DND-41 (cell line): ENCODE measurements at regions not wholly inside any gene's neighbourhood (a gene's known extent, or its start where the extent isn't known, plus 50 kb on each side); places are given as distances from the start of the nearest gene placed in this dataset.
A peak's percentile ranks its signal among the peaks of the same experiment; 100 is the strongest.
"Not testable (repeated sequence)": the region's sequence is repeated elsewhere in the genome, so short reads cannot be mapped to it uniquely, and the experiment has no call there.

Source experiments
- ATAC-seq: fragments of 200-7000 bp; cut with Tn5 transposase; 3 replicates; pipeline ENCODE4 v1.9.1; 2021; ENCODE audit warnings: low read depth; ENCODE audit not compliant: insufficient read depth
- DNase-seq: peaks from one replicate; pipeline ENCODE4 v3.0.0-alpha.2; 2020
- H2AFZ ChIP-seq: 2 replicates; pipeline ENCODE4 v1.6.0; 2012; ENCODE audit warnings: low read depth, low read length
- H3K27ac ChIP-seq: 2 replicates; pipeline ENCODE4 v1.5.1; 2012; ENCODE audit warnings: low read length, inconsistent platforms
- H3K27me3 ChIP-seq: fragments of 200-600 bp; sonication (generic); 2 replicates; pipeline ENCODE4 v1.6.0; 2012; ENCODE audit warnings: low read length, mild to moderate bottlenecking, inconsistent platforms; ENCODE audit not compliant: insufficient read depth, poor library complexity
- H3K36me3 ChIP-seq: 2 replicates; pipeline ENCODE4 v1.5.1; 2012; ENCODE audit warnings: low read length, inconsistent platforms; ENCODE audit not compliant: insufficient read depth
- H3K4me1 ChIP-seq: 2 replicates; pipeline ENCODE4 v1.5.1; 2012; ENCODE audit warnings: mild to moderate bottlenecking, low read length; ENCODE audit not compliant: insufficient read depth
- H3K4me2 ChIP-seq: 2 replicates; pipeline ENCODE4 v1.6.0; 2012; ENCODE audit warnings: mild to moderate bottlenecking, moderate library complexity, low read length, inconsistent platforms; ENCODE audit not compliant: insufficient read depth
- H3K4me3 ChIP-seq, 2 experiments: fragments of 200-600 bp in 1 of 2; shearing (Covaris generic) in 1 of 2; 2 replicates each; pipeline ENCODE4 v1.5.1; 2012 to 2016; ENCODE audit warnings: inconsistent platforms in 2 of 2, low read length in 2 of 2, mild to moderate bottlenecking in 2 of 2, low read depth in 1 of 2, moderate library complexity in 1 of 2
- H3K79me2 ChIP-seq: 2 replicates; pipeline ENCODE4 v1.6.0; 2012; ENCODE audit warnings: low read length, inconsistent platforms; ENCODE audit not compliant: insufficient read depth
- H3K9ac ChIP-seq: 2 replicates; pipeline ENCODE4 v1.6.0; 2012; ENCODE audit warnings: low read depth, mild to moderate bottlenecking, inconsistent platforms, low read length, moderate library complexity
- H3K9me3 ChIP-seq: 2 replicates; pipeline ENCODE4 v1.5.1; 2012; ENCODE audit warnings: low read length, moderate library complexity, mild to moderate bottlenecking, inconsistent platforms; ENCODE audit not compliant: insufficient read depth, severe bottlenecking
- H4K20me1 ChIP-seq: 2 replicates; pipeline ENCODE4 v1.6.0; 2012; ENCODE audit warnings: low read length; ENCODE audit not compliant: insufficient read depth

GRCh38 chr2:132289138-132289537 is 127.4 kb upstream of the ANKRD30BL start:
- H3K4me3 ChIP-seq, H3K36me3 ChIP-seq, H3K9ac ChIP-seq, H3K27me3 ChIP-seq, H3K9me3 ChIP-seq, H3K4me1 ChIP-seq, H3K4me2 ChIP-seq, H3K27ac ChIP-seq, H3K79me2 ChIP-seq, H2AFZ ChIP-seq, H4K20me1 ChIP-seq: not testable (repeated sequence)
- ATAC-seq: peak; percentile 55; the same call in 2 of the 3 replicates
- DNase-seq: peak; percentile 14

GRCh38 chr2:132289812-132290211 is 126.8 kb upstream of the GPR39 start:
- H3K4me3 ChIP-seq, H4K20me1 ChIP-seq, H3K9ac ChIP-seq, H3K79me2 ChIP-seq, H3K27me3 ChIP-seq, DNase-seq, H3K4me2 ChIP-seq, H3K36me3 ChIP-seq, H3K9me3 ChIP-seq, H2AFZ ChIP-seq, H3K27ac ChIP-seq, ATAC-seq, H3K4me1 ChIP-seq: not testable (repeated sequence)

- H3K27me3 ChIP-seq, H3K9me3 ChIP-seq, H2AFZ ChIP-seq, H3K27ac ChIP-seq, H3K9ac ChIP-seq, H3K36me3 ChIP-seq, H3K4me3 ChIP-seq, H3K79me2 ChIP-seq, DNase-seq, H4K20me1 ChIP-seq, H3K4me1 ChIP-seq: not testable (repeated sequence)
- peak overlapping the region; percentile 33; the same call in 1 of the 2 replicates for H3K4me2 ChIP-seq
- peak; percentile 78 for ATAC-seq
Observed at GRCh38 chr2:132300592-132301378, 115.8 kb upstream of the GPR39 start.

GRCh38 chr2:132304661-132305380 is 111.8 kb upstream of the GPR39 start:
- not testable (repeated sequence) for DNase-seq, H4K20me1 ChIP-seq, H3K9ac ChIP-seq, H3K79me2 ChIP-seq, H3K4me1 ChIP-seq, H3K36me3 ChIP-seq, H3K4me3 ChIP-seq, H3K27me3 ChIP-seq, H3K4me2 ChIP-seq, H2AFZ ChIP-seq, H3K9me3 ChIP-seq, ATAC-seq, H3K27ac ChIP-seq

- not testable (repeated sequence) for ATAC-seq, H2AFZ ChIP-seq, H3K79me2 ChIP-seq, DNase-seq, H3K9me3 ChIP-seq, H3K27ac ChIP-seq, H3K36me3 ChIP-seq, H4K20me1 ChIP-seq, H3K4me2 ChIP-seq, H3K27me3 ChIP-seq, H3K4me1 ChIP-seq, H3K9ac ChIP-seq, H3K4me3 ChIP-seq
Observed at GRCh38 chr2:132307613-132308198, 108.9 kb upstream of the GPR39 start.

- H3K36me3 ChIP-seq, ATAC-seq, H2AFZ ChIP-seq, H3K79me2 ChIP-seq, H3K27me3 ChIP-seq, H4K20me1 ChIP-seq, H3K9me3 ChIP-seq, H3K4me1 ChIP-seq, H3K9ac ChIP-seq, H3K4me3 ChIP-seq, H3K27ac ChIP-seq, H3K4me2 ChIP-seq, DNase-seq: not testable (repeated sequence)
Observed at GRCh38 chr2:132309203-132309602, 107.4 kb upstream of the GPR39 start.

GRCh38 chr2:132315546-132315945 is 101.1 kb upstream of the GPR39 start:
- H3K4me2 ChIP-seq, H3K4me1 ChIP-seq, H3K27me3 ChIP-seq, H4K20me1 ChIP-seq, DNase-seq, H3K9ac ChIP-seq, H3K27ac ChIP-seq, ATAC-seq, H2AFZ ChIP-seq, H3K79me2 ChIP-seq, H3K4me3 ChIP-seq, H3K36me3 ChIP-seq, H3K9me3 ChIP-seq: not testable (repeated sequence)
